GM19467 (cell line): ENCODE measurements at regions not wholly inside any gene's neighbourhood (a gene's known extent, or its start where the extent isn't known, plus 50 kb on each side); places are given as distances from the start of the nearest gene placed in this dataset.
"Not testable (repeated sequence)": the region's sequence is repeated elsewhere in the genome, so short reads cannot be mapped to it uniquely, and the experiment has no call there.

Experiments
- ATAC-seq: cut with Tn5 transposase; IDR thresholded peaks from one replicate; pipeline ENCODE4 v1.9.1; 2021; ENCODE audit warnings: mild to moderate bottlenecking, moderate library complexity; ENCODE audit not compliant: unreplicated experiment

GRCh38 chr4:104649631-104650030, 154.9 kb upstream of the CXXC4 start:
- no peak for ATAC-seq

GRCh38 chr4:104662269-104662668, 167.6 kb upstream of the CXXC4 start:
- not testable (repeated sequence) for ATAC-seq

- ATAC-seq = no peak
These were observed 182.4 kb upstream of the CXXC4 start for GRCh38 chr4:104677116-104677515.

- no peak for ATAC-seq
These were observed 187.6 kb upstream of the CXXC4 start for GRCh38 chr4:104682311-104682710.

GRCh38 chr4:104693601-104694201, 199.0 kb upstream of the CXXC4 start:
- ATAC-seq = no peak

GRCh38 chr4:104716584-104716983, 221.9 kb upstream of the CXXC4 start:
- ATAC-seq = no peak

- peak; percentile 99 for ATAC-seq
These were observed 225.0 kb upstream of the CXXC4 start for GRCh38 chr4:104719539-104720230.

- ATAC-seq = no peak
These were observed 227.8 kb upstream of the CXXC4 start for GRCh38 chr4:104722467-104722866.

GRCh38 chr4:104726002-104726401, 231.3 kb upstream of the CXXC4 start:
- peak; percentile 55 for ATAC-seq

- no peak for ATAC-seq
These were observed 232.9 kb upstream of the CXXC4 start for GRCh38 chr4:104727643-104728042.

GRCh38 chr4:104728380-104729122, 233.9 kb upstream of the CXXC4 start:
- no peak for ATAC-seq

- ATAC-seq = no peak
These were observed 238.1 kb upstream of the CXXC4 start for GRCh38 chr4:104732766-104733165.

- ATAC-seq = no peak
These were observed 240.5 kb upstream of the CXXC4 start for GRCh38 chr4:104735174-104735573.

- ATAC-seq = no peak
These were observed 245.5 kb upstream of the CXXC4 start for GRCh38 chr4:104740161-104740560.

- ATAC-seq = peak; percentile 96
These were observed 248.5 kb upstream of the CXXC4 start for GRCh38 chr4:104743215-104743653.

GRCh38 chr4:104747635-104748034, 252.9 kb upstream of the CXXC4 start:
- no peak for ATAC-seq

GRCh38 chr4:104749062-104749461, 254.4 kb upstream of the CXXC4 start:
- ATAC-seq = no peak

- no peak for ATAC-seq
These were observed 255.3 kb upstream of the CXXC4 start for GRCh38 chr4:104750008-104750407.

- ATAC-seq = no peak
These were observed 256.8 kb upstream of the CXXC4 start for GRCh38 chr4:104751468-104751867.

- ATAC-seq = peak; percentile 85
These were observed 257.6 kb upstream of the CXXC4 start for GRCh38 chr4:104752337-104752736.

GRCh38 chr4:104756837-104757236, 262.1 kb upstream of the CXXC4 start:
- peak; percentile 42 for ATAC-seq

- ATAC-seq = no peak
These were observed 263.9 kb upstream of the CXXC4 start for GRCh38 chr4:104758574-104758973.
